22Rv1 (cell line): ENCODE measurements at regions not wholly inside any gene's neighbourhood (a gene's known extent, or its start where the extent isn't known, plus 50 kb on each side); places are given as distances from the start of the nearest gene placed in this dataset.
A peak's percentile ranks its signal among the peaks of the same experiment; 100 is the strongest.

Experiments
- H3K27ac ChIP-seq: fragments of 450-650 bp; 2 replicates; pipeline ENCODE4 v1.5.1; 2017
- ZFX ChIP-seq: fragments of 450-650 bp; IDR thresholded peaks from 2 replicates; pipeline ENCODE4 v1.6.1; 2017; ENCODE audit warnings: antibody characterized with exemption, borderline replicate concordance
- TF ChIP-seq, protein P1 (sequence below): fragments of 450-650 bp; IDR thresholded peaks from 2 replicates; pipeline ENCODE4 v1.5.1; 2017; ENCODE audit warnings: mild to moderate bottlenecking

DNA sequence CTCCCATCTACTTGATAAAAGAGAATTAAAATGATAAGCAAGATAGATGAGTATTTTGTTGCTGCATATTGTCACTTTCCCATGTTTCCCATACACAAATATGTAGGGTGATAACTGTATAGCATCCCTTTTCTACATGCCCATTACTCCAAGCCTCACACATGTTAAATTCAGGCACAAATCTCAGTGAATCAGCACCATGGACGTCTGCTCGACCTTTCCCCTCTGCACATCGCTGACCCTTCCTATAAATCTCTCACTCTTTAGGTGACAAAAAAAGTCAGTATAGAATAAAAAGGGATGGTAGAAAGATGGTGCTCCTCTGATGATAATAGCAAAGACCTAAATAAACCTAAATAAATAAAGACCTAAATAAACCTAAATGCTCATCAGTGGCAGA is 1097.7 kb upstream of the C9orf72 start:
- H3K27ac ChIP-seq = no peak overlapping the region
- no peak for TF ChIP-seq ZFX
- TF ChIP-seq, protein P1, sequence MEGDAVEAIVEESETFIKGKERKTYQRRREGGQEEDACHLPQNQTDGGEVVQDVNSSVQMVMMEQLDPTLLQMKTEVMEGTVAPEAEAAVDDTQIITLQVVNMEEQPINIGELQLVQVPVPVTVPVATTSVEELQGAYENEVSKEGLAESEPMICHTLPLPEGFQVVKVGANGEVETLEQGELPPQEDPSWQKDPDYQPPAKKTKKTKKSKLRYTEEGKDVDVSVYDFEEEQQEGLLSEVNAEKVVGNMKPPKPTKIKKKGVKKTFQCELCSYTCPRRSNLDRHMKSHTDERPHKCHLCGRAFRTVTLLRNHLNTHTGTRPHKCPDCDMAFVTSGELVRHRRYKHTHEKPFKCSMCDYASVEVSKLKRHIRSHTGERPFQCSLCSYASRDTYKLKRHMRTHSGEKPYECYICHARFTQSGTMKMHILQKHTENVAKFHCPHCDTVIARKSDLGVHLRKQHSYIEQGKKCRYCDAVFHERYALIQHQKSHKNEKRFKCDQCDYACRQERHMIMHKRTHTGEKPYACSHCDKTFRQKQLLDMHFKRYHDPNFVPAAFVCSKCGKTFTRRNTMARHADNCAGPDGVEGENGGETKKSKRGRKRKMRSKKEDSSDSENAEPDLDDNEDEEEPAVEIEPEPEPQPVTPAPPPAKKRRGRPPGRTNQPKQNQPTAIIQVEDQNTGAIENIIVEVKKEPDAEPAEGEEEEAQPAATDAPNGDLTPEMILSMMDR = no peak

DNA sequence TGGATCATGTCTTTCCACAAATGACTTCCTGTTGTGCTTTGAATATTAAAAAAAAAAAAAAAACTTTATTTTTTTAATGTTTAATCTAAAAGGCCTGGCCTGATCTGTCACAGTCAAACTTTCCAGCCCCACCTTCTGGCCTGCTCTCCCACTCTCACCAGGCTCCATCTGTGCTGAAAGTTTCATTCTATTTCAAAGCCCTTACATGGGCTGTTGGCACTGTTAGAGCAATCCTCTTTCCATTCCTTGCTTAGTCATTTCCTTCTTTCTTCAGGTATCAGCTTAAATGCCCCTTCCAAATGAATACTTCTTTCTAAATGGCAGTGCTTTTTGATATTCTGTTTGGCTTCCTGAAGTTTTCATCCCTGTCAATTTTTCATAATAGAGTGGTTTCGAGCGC is 1104.8 kb upstream of the C9orf72 start:
- H3K27ac ChIP-seq = no peak overlapping the region
- TF ChIP-seq, protein P1 = no peak
- TF ChIP-seq ZFX = no peak

DNA sequence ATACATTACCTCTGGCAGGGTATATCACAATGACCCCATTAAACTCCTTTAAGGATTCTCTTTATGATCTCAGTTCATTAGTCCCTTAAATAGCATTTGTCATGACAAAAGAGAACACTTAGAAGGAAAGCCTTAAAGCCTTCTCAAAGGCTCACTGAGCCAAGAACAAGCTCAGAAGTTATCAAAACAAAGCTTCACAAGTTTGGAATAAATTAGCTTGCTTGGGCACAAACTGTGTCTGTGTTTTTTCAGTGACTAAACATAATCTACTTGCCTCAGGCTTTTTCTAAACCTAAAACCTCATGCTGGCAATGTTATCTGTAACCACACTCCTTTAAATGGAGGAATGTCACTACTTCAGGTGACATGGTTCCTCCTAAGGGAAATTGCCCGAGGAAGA is 1114.9 kb upstream of the C9orf72 start:
- peak overlapping the region; percentile 21; the same call in 1 of the 2 replicates for H3K27ac ChIP-seq
- no peak for TF ChIP-seq ZFX
- TF ChIP-seq, protein P1 = no peak

DNA sequence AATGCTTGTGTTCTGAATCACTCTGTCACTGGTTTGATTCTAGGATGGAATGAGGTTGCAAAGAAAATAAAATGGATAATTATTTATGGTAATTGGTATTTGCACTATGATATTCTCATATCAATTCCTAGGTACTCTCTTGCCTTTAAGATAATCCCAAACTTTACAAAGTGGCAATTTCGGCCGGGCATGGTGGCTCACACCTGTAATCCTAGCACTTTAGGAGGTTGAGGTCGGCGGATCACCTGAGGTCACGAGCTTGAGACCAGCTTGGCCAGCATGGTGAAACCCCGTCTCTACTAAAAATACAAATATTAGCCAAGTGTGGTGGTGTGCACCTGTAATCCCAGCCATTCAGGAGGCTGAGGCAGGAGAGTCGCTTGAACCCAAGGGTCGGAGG is 1118.7 kb upstream of the C9orf72 start:
- H3K27ac ChIP-seq = no peak overlapping the region
- TF ChIP-seq ZFX = no peak
- TF ChIP-seq, protein P1 = no peak

DNA sequence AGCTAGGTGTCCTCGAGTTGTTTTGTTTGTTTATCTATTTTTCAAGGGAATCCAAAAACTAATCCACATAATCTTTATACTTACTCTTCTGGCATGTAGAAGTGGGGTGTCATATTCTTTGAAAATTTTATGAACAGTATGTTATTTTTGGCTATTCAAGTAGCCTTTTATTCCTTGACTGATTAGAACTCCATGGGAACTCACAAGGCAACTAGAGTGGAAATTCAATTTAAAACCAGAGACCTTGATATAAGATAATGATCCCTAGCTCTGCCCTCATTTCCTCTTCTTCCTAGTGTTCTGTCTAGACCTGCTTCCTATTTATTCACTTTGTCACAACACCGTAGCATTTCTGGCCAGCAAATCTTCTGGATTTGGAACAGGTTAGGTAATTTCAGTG is 1123.7 kb upstream of the C9orf72 start:
- TF ChIP-seq, protein P1 = no peak
- TF ChIP-seq ZFX = no peak
- no peak overlapping the region for H3K27ac ChIP-seq

DNA sequence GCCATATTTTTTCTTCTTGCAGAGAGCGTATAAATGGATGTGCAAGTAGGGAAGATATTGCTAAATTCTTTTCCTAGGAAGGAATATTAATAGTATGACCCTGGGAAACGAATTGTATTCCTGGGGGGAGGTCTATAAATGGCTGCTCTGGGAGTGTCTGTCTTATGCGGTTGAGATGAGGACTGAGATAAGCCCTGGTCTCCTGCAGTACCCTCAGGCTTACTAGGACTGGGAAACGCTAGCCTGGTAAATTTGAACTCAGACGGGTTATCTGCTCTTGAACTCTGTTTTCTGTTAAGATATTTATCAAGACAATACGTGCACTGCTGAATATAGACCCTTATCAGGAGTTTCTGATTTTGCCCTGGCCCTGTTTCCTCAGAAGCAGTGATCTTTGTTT is 1126.4 kb upstream of the C9orf72 start:
- no peak overlapping the region for H3K27ac ChIP-seq
- TF ChIP-seq, protein P1 = no peak
- TF ChIP-seq ZFX = no peak

DNA sequence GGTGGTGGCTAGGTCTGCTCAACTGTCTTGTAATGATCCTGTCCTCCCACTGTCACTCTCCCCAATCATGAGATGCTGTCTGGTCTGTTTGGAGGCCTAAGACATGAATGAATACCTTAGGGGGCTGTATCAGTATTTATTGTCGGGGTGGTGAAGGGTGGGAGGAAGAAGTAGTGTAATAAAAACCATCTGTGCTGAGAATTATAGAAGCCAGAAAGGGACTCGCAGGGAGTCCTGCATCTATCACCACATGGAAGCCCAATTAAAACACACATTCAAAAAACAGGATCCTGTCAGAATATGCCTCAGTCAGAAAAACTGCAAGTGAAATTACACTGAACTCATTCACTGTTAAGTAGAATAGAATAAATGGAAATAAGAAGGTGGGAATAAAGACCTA is 1134.3 kb upstream of the C9orf72 start:
- TF ChIP-seq ZFX = no peak
- TF ChIP-seq, protein P1 = no peak
- no peak overlapping the region for H3K27ac ChIP-seq
